GM13976 (cell line): ENCODE measurements at regions not wholly inside any gene's neighbourhood (a gene's known extent, or its start where the extent isn't known, plus 50 kb on each side); places are given as distances from the start of the nearest gene placed in this dataset.
A peak's percentile ranks its signal among the peaks of the same experiment; 100 is the strongest.

Source experiments
- DNase-seq: peaks from one replicate; pipeline ENCODE4 v3.0.0; 2012; ENCODE audit warnings: low spot score
- in situ Hi-C: fragments of 300-500 bp; cut with MboI; formaldehyde crosslinking; loops from one replicate; pipeline ENCODE4 v1.12.0; 2022; ENCODE audit warnings: low sequenced_read_pairs, mixed read lengths, inconsistent platforms; ENCODE audit not compliant: unreplicated experiment
- TF ChIP-seq, protein P1 (sequence below): IDR thresholded peaks from 2 replicates; pipeline ENCODE4 v1.5.1; 2012; ENCODE audit warnings: borderline replicate concordance, mild to moderate bottlenecking; ENCODE audit not compliant: insufficient read depth; ENCODE audit errors: extremely low read depth, missing control alignments, control extremely low read depth

- TF ChIP-seq, protein P1, sequence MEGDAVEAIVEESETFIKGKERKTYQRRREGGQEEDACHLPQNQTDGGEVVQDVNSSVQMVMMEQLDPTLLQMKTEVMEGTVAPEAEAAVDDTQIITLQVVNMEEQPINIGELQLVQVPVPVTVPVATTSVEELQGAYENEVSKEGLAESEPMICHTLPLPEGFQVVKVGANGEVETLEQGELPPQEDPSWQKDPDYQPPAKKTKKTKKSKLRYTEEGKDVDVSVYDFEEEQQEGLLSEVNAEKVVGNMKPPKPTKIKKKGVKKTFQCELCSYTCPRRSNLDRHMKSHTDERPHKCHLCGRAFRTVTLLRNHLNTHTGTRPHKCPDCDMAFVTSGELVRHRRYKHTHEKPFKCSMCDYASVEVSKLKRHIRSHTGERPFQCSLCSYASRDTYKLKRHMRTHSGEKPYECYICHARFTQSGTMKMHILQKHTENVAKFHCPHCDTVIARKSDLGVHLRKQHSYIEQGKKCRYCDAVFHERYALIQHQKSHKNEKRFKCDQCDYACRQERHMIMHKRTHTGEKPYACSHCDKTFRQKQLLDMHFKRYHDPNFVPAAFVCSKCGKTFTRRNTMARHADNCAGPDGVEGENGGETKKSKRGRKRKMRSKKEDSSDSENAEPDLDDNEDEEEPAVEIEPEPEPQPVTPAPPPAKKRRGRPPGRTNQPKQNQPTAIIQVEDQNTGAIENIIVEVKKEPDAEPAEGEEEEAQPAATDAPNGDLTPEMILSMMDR = peak; percentile 72
Observed at GRCh38 chr13:25037057-25037813, 58.7 kb upstream of the PABPC3 start.

GRCh38 chr13:25042151-25042865, 53.6 kb upstream of the PABPC3 start:
- in situ Hi-C loops = no loop called here
- no peak for DNase-seq
- TF ChIP-seq, protein P1 = no peak

More at GRCh38 chr13:25037057-25037813, 58.7 kb upstream of the PABPC3 start:
- in situ Hi-C loops = no loop called here
- DNase-seq = peak; percentile 64

DNA sequence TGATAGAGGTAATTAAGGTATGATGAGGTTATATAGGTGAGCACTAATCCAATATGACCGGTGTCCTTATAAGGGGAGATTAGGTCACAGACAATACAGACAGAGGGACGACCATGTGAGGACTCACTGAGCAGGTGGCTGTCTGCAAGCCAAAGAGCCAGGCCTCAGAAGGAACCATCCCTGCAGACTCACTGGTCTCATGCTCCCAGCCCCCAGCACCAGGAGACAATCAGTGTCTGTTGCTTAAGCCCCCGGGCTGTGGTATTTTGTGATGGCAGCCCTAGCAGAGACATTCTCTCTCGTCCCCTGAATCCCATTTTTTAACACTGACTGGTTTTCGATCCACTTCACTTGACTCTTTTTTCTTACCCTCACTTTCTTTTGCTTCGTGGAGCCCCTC, 51.9 kb upstream of the PABPC3 start:
- in situ Hi-C loops = no loop called here
- TF ChIP-seq, protein P1 = no peak
- DNase-seq = no peak
